Mesothelial cell of epicardium (in vitro differentiated cells): ENCODE measurements at regions not wholly inside any gene's neighbourhood (a gene's known extent, or its start where the extent isn't known, plus 50 kb on each side); places are given as distances from the start of the nearest gene placed in this dataset.

Source experiments
- DNase-seq, 2 experiments: peaks; one replicate each; pipeline ENCODE4 v3.0.0; 2021; ENCODE audit warnings: low spot score in 2 of 2; ENCODE audit not compliant: unreplicated experiment in 2 of 2
- H3K27ac Mint-ChIP-seq: 2 replicates; pipeline ENCODE4 v1.8.0; 2021; ENCODE audit warnings: mixed read lengths
- H3K27me3 Mint-ChIP-seq: 2 replicates; pipeline ENCODE4 v1.8.0; 2021; ENCODE audit warnings: low read depth, mixed read lengths
- H3K36me3 Mint-ChIP-seq: 2 replicates; pipeline ENCODE4 v1.8.0; 2021; ENCODE audit warnings: mixed read lengths
- H3K4me1 Mint-ChIP-seq: 2 replicates; pipeline ENCODE4 v1.8.0; 2021; ENCODE audit warnings: mixed read lengths
- H3K4me3 Mint-ChIP-seq: 2 replicates; pipeline ENCODE4 v1.8.0; 2021; ENCODE audit warnings: mild to moderate bottlenecking, moderate library complexity, mixed read lengths
- H3K9me3 Mint-ChIP-seq: 2 replicates; pipeline ENCODE4 v1.8.0; 2021; ENCODE audit warnings: mixed read lengths
- CTCF ChIP-seq: fragments of 200-600 bp; sonication (generic); IDR thresholded peaks from one replicate; pipeline ENCODE4 v1.5.0; 2021; ENCODE audit warnings: antibody characterized with exemption; ENCODE audit not compliant: unreplicated experiment

- Mint-ChIP-seq H3K27me3 (no peaks in the 10 kb centered on the region), H3K9me3 (peaks cover 25% of the 10 kb centered on the region), H3K4me1 (no peaks in the 10 kb centered on the region), H3K4me3 (no peak overlapping the region), H3K27ac (no peak overlapping the region), H3K36me3 (peaks cover 8% of the 10 kb centered on the region)
- DNase-seq, result no peak
- TF ChIP-seq CTCF, result no peak
Measured at GRCh38 chr1:2893473-2894120, 92.1 kb upstream of the TTC34 start.

- Mint-ChIP-seq H3K27ac (no peak overlapping the region), H3K4me3 (no peak overlapping the region), H3K36me3 (peaks cover 3% of the 10 kb centered on the region), H3K27me3 (no peaks in the 10 kb centered on the region), H3K9me3 (peaks cover 27% of the 10 kb centered on the region), H3K4me1 (no peaks in the 10 kb centered on the region)
- DNase-seq, result no peak
- no peak for TF ChIP-seq CTCF
Measured at GRCh38 chr1:2894381-2895041, 93.0 kb upstream of the TTC34 start.

GRCh38 chr1:2896824-2897223, 95.3 kb upstream of the TTC34 start:
- no peaks in the 10 kb centered on the region for H3K27me3 Mint-ChIP-seq

GRCh38 chr1:2903226-2903625, 101.7 kb upstream of the TTC34 start:
- TF ChIP-seq CTCF, result no peak
- no peak overlapping the region for H3K27ac Mint-ChIP-seq
- DNase-seq, result no peak
- H3K9me3 Mint-ChIP-seq, result peaks cover 28% of the 10 kb centered on the region
- no peak overlapping the region for H3K4me3 Mint-ChIP-seq
- H3K36me3 Mint-ChIP-seq, result peaks cover 5% of the 10 kb centered on the region
- H3K4me1 Mint-ChIP-seq, result no peaks in the 10 kb centered on the region
- H3K27me3 Mint-ChIP-seq, result no peaks in the 10 kb centered on the region

More at GRCh38 chr1:2896824-2897223, 95.3 kb upstream of the TTC34 start:
- H3K27ac Mint-ChIP-seq, result no peak overlapping the region
- H3K9me3 Mint-ChIP-seq, result peaks cover 35% of the 10 kb centered on the region
- peaks cover 5% of the 10 kb centered on the region for H3K36me3 Mint-ChIP-seq
- DNase-seq, result no peak
- no peaks in the 10 kb centered on the region for H3K4me1 Mint-ChIP-seq
- H3K4me3 Mint-ChIP-seq, result no peak overlapping the region
- TF ChIP-seq CTCF, result no peak

- no peak for TF ChIP-seq CTCF
- peaks cover 5% of the 10 kb centered on the region for H3K36me3 Mint-ChIP-seq
- no peak overlapping the region for H3K27ac Mint-ChIP-seq
- DNase-seq, result no peak
- H3K4me1 Mint-ChIP-seq, result no peaks in the 10 kb centered on the region
- H3K4me3 Mint-ChIP-seq, result no peak overlapping the region
- no peaks in the 10 kb centered on the region for H3K27me3 Mint-ChIP-seq
- H3K9me3 Mint-ChIP-seq, result peaks cover 25% of the 10 kb centered on the region
Measured at GRCh38 chr1:2904191-2904590, 102.7 kb upstream of the TTC34 start.
